ENCODE measurements at regions not wholly inside any gene's neighbourhood (a gene's known extent, or its start where the extent isn't known, plus 50 kb on each side); places are given as distances from the start of the nearest gene placed in this dataset.

DNA sequence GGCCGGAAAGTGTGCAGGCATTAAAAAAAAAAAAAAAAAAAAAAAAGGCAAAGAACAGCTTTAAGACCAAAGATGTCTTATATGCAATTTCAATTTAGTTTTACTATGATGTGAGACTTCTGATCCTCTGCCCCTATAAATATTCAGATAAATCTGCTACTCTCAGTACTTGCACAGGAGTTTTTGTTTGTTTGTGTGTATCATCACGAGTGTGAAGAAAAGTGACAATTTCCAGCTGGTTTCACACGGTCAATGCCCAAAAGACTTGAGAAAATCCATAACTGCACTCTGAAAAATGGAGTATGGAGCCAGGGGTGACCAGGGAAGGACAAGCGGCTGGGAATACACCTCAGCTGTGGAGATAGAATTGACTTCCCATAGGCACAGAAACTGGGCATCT, 757.7 kb downstream of the C6orf118 start:
- TF ChIP-seq NFIC (IDR thresholded peaks at IDR 0.05) = no peak
- TF ChIP-seq CBX3 (IDR thresholded peaks at IDR 0.05; ENCODE audit: borderline replicate concordance in 1 of 2, low read length in 2 of 2) = no peak
- TF ChIP-seq, protein P1, sequence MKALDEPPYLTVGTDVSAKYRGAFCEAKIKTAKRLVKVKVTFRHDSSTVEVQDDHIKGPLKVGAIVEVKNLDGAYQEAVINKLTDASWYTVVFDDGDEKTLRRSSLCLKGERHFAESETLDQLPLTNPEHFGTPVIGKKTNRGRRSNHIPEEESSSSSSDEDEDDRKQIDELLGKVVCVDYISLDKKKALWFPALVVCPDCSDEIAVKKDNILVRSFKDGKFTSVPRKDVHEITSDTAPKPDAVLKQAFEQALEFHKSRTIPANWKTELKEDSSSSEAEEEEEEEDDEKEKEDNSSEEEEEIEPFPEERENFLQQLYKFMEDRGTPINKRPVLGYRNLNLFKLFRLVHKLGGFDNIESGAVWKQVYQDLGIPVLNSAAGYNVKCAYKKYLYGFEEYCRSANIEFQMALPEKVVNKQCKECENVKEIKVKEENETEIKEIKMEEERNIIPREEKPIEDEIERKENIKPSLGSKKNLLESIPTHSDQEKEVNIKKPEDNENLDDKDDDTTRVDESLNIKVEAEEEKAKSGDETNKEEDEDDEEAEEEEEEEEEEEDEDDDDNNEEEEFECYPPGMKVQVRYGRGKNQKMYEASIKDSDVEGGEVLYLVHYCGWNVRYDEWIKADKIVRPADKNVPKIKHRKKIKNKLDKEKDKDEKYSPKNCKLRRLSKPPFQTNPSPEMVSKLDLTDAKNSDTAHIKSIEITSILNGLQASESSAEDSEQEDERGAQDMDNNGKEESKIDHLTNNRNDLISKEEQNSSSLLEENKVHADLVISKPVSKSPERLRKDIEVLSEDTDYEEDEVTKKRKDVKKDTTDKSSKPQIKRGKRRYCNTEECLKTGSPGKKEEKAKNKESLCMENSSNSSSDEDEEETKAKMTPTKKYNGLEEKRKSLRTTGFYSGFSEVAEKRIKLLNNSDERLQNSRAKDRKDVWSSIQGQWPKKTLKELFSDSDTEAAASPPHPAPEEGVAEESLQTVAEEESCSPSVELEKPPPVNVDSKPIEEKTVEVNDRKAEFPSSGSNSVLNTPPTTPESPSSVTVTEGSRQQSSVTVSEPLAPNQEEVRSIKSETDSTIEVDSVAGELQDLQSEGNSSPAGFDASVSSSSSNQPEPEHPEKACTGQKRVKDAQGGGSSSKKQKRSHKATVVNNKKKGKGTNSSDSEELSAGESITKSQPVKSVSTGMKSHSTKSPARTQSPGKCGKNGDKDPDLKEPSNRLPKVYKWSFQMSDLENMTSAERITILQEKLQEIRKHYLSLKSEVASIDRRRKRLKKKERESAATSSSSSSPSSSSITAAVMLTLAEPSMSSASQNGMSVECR (CRISPR knock-in tag; IDR thresholded peaks at IDR 0.05) = no peak
- TF ChIP-seq ATF1 (CRISPR knock-in tag; IDR thresholded peaks at IDR 0.05) = no peak
- no peak for TF ChIP-seq ATF1 (tag; IDR thresholded peaks at IDR 0.05)
- TF ChIP-seq, protein P2, sequence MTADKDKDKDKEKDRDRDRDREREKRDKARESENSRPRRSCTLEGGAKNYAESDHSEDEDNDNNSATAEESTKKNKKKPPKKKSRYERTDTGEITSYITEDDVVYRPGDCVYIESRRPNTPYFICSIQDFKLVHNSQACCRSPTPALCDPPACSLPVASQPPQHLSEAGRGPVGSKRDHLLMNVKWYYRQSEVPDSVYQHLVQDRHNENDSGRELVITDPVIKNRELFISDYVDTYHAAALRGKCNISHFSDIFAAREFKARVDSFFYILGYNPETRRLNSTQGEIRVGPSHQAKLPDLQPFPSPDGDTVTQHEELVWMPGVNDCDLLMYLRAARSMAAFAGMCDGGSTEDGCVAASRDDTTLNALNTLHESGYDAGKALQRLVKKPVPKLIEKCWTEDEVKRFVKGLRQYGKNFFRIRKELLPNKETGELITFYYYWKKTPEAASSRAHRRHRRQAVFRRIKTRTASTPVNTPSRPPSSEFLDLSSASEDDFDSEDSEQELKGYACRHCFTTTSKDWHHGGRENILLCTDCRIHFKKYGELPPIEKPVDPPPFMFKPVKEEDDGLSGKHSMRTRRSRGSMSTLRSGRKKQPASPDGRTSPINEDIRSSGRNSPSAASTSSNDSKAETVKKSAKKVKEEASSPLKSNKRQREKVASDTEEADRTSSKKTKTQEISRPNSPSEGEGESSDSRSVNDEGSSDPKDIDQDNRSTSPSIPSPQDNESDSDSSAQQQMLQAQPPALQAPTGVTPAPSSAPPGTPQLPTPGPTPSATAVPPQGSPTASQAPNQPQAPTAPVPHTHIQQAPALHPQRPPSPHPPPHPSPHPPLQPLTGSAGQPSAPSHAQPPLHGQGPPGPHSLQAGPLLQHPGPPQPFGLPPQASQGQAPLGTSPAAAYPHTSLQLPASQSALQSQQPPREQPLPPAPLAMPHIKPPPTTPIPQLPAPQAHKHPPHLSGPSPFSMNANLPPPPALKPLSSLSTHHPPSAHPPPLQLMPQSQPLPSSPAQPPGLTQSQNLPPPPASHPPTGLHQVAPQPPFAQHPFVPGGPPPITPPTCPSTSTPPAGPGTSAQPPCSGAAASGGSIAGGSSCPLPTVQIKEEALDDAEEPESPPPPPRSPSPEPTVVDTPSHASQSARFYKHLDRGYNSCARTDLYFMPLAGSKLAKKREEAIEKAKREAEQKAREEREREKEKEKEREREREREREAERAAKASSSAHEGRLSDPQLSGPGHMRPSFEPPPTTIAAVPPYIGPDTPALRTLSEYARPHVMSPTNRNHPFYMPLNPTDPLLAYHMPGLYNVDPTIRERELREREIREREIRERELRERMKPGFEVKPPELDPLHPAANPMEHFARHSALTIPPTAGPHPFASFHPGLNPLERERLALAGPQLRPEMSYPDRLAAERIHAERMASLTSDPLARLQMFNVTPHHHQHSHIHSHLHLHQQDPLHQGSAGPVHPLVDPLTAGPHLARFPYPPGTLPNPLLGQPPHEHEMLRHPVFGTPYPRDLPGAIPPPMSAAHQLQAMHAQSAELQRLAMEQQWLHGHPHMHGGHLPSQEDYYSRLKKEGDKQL (CRISPR knock-in tag; IDR thresholded peaks at IDR 0.05; ENCODE audit: borderline replicate concordance) = no peak
- no peak for TF ChIP-seq GATAD2B (IDR thresholded peaks at IDR 0.05; ENCODE audit: borderline replicate concordance)
- no peak for TF ChIP-seq SMAD3 (CRISPR knock-in tag; conservative IDR thresholded peaks at IDR 0.05)
- BruUV-seq (replicated peaks) = no TSS peak
- FAIRE-seq (no peak), ATAC-seq (no peak), DNase-seq (ENCODE audit: extremely low read depth in 1 of 4, low spot score in 3 of 4) (no peak)
- Histone ChIP-seq H3K36me3 (ENCODE audit: control insufficient read depth, insufficient read depth, low read length) (no peaks in the 10 kb centered on the region), H3K9me3 (replicated peaks; ENCODE audit: control insufficient read depth, insufficient read depth, low read depth, low read length) (no peaks in the 10 kb centered on the region; the same call in 1 of the 2 replicates), H2AFZ (ENCODE audit: low read depth, low read length) (no peak overlapping the region), H3K4me3 (no peak overlapping the region), H3K4me1 (replicated peaks in 1 of 2; ENCODE audit: control insufficient read depth in 2 of 2, insufficient read depth in 2 of 2, low read length in 2 of 2) (no peaks in the 10 kb centered on the region), H3K4me2 (ENCODE audit: insufficient read depth, low read length) (no peak overlapping the region), H3K27me3 (ENCODE audit: control insufficient read depth in 2 of 2, insufficient read depth in 2 of 2, low read length in 2 of 2) (no peaks in the 10 kb centered on the region), H3K27ac (ENCODE audit: extremely low read depth, low read depth, low read length) (no peak overlapping the region), H4K20me1 (replicated peaks; ENCODE audit: control insufficient read depth, insufficient read depth, low read length) (no peaks in the 10 kb centered on the region), H3K9ac (ENCODE audit: insufficient read depth in 1 of 2, low read depth in 2 of 2, low read length in 2 of 2) (no peak overlapping the region), H3K9me1 (ENCODE audit: control insufficient read depth, insufficient read depth, low read length) (no peaks in the 10 kb centered on the region), H3K79me2 (ENCODE audit: control insufficient read depth, insufficient read depth, low read length) (no peaks in the 10 kb centered on the region)
- WGBS (ENCODE audit: insufficient coverage, low coverage, missing lambda C conversion rate) = 1% methylated on average over 4 of the region's 4 CpGs
- CTCF ChIA-PET (ENCODE audit: low intra/inter-chr PET ratio) = no interaction called here
- POLR2A ChIA-PET = no interaction called here
- in situ Hi-C loops (cut with MboI) (no loop called here), intact Hi-C loops (cut with micrococcal nuclease) (no loop called here)

Data from K562 (cell line).